H9 (cell line): ENCODE measurements at regions not wholly inside any gene's neighbourhood (a gene's known extent, or its start where the extent isn't known, plus 50 kb on each side); places are given as distances from the start of the nearest gene placed in this dataset.

Experiments used
- DNase-seq: peaks from one replicate; pipeline ENCODE4 v3.0.0-alpha.2; 2017
- H2AFZ ChIP-seq: one replicate; pipeline ENCODE4 v1.6.1; 2013; ENCODE audit warnings: mild to moderate bottlenecking, low read length, control low read depth, moderate library complexity
- H2AK5ac ChIP-seq: 2 replicates; pipeline ENCODE4 v1.6.1; 2013; ENCODE audit warnings: low read length, control low read depth, mixed read lengths; ENCODE audit not compliant: insufficient read length
- H2BK120ac ChIP-seq: one replicate; pipeline ENCODE4 v1.6.1; 2013; ENCODE audit warnings: low read depth, mild to moderate bottlenecking, low read length, control low read depth, inconsistent platforms; ENCODE audit not compliant: poor library complexity, severe bottlenecking
- H2BK12ac ChIP-seq: 2 replicates; pipeline ENCODE4 v1.6.1; 2013; ENCODE audit warnings: low read length, control low read depth, mixed read lengths, low read depth; ENCODE audit not compliant: insufficient read length
- H2BK15ac ChIP-seq: 2 replicates; pipeline ENCODE4 v1.6.1; 2013; ENCODE audit warnings: low read depth, low read length, control low read depth
- H2BK20ac ChIP-seq: one replicate; pipeline ENCODE4 v1.6.1; 2013; ENCODE audit warnings: low read depth, mild to moderate bottlenecking, low read length, control low read depth, inconsistent platforms; ENCODE audit not compliant: poor library complexity, severe bottlenecking
- H2BK5ac ChIP-seq: 2 replicates; pipeline ENCODE4 v1.6.1; 2013; ENCODE audit warnings: low read length, control low read depth, mixed read lengths; ENCODE audit not compliant: insufficient read length
- H3K14ac ChIP-seq: 2 replicates; pipeline ENCODE4 v1.6.1; 2013; ENCODE audit warnings: low read length, control low read depth; ENCODE audit not compliant: insufficient read depth
- H3K18ac ChIP-seq: 2 replicates; pipeline ENCODE4 v1.6.1; 2013; ENCODE audit warnings: low read depth, mild to moderate bottlenecking, mixed read lengths, low read length, control low read depth; ENCODE audit not compliant: insufficient read length
- H3K23ac ChIP-seq: 2 replicates; pipeline ENCODE4 v1.6.1; 2013; ENCODE audit warnings: low read length, control low read depth, mixed read lengths, low read depth; ENCODE audit not compliant: insufficient read length
- H3K23me2 ChIP-seq: 2 replicates; pipeline ENCODE4 v1.6.1; 2013; ENCODE audit warnings: low read depth, mild to moderate bottlenecking, mixed read lengths, low read length, control low read depth; ENCODE audit not compliant: insufficient read length, poor library complexity, severe bottlenecking
- H3K27ac ChIP-seq: 2 replicates; pipeline ENCODE4 v1.5.1; 2013; ENCODE audit warnings: low read length, control low read depth, mixed read lengths, low read depth; ENCODE audit not compliant: insufficient read length
- H3K27me3 ChIP-seq: 2 replicates; pipeline ENCODE4 v1.6.1; 2013; ENCODE audit warnings: low read length, control low read depth, inconsistent platforms; ENCODE audit not compliant: insufficient read depth
- H3K4ac ChIP-seq: 2 replicates; pipeline ENCODE4 v1.6.1; 2013; ENCODE audit warnings: low read depth, mild to moderate bottlenecking, control low read depth, inconsistent platforms, low read length, moderate library complexity
- H3K4me1 ChIP-seq: 2 replicates; pipeline ENCODE4 v1.6.1; 2013; ENCODE audit warnings: low read length, control low read depth, inconsistent platforms; ENCODE audit not compliant: insufficient read depth
- H3K4me2 ChIP-seq: 2 replicates; pipeline ENCODE4 v1.6.1; 2013; ENCODE audit warnings: low read length, control low read depth, mixed read lengths; ENCODE audit not compliant: insufficient read length, insufficient read depth
- H3K56ac ChIP-seq: 2 replicates; pipeline ENCODE4 v1.6.1; 2013; ENCODE audit warnings: low read depth, mild to moderate bottlenecking, mixed read lengths, low read length, control low read depth; ENCODE audit not compliant: insufficient read length
- H3K79me1 ChIP-seq: 2 replicates; pipeline ENCODE4 v1.6.1; 2013; ENCODE audit warnings: low read depth, mild to moderate bottlenecking, moderate library complexity, low read length, control low read depth, inconsistent platforms; ENCODE audit not compliant: insufficient read depth, poor library complexity, severe bottlenecking
- H3K79me2 ChIP-seq: 2 replicates; pipeline ENCODE4 v1.6.1; 2013; ENCODE audit warnings: low read length, control low read depth, inconsistent platforms; ENCODE audit not compliant: insufficient read depth
- H3K9ac ChIP-seq: 2 replicates; pipeline ENCODE4 v1.6.1; 2013; ENCODE audit warnings: low read length, control low read depth, mixed read lengths; ENCODE audit not compliant: insufficient read length; ENCODE audit errors: extremely low read depth
- H3K9me3 ChIP-seq: one replicate; pipeline ENCODE4 v1.6.1; 2013; ENCODE audit warnings: low read depth, low read length, inconsistent platforms; ENCODE audit not compliant: control insufficient read depth
- H3T11ph ChIP-seq: one replicate; pipeline ENCODE4 v1.6.1; 2013; ENCODE audit warnings: mild to moderate bottlenecking, low read length, control low read depth, inconsistent platforms
- H4K20me1 ChIP-seq: one replicate; pipeline ENCODE4 v1.6.1; 2013; ENCODE audit not compliant: control insufficient read depth, insufficient read length, insufficient read depth
- H4K5ac ChIP-seq: 2 replicates; pipeline ENCODE4 v1.6.1; 2013; ENCODE audit warnings: low read depth, mild to moderate bottlenecking, mixed read lengths, low read length, control low read depth; ENCODE audit not compliant: insufficient read length
- H4K8ac ChIP-seq: replicated peaks from 2 replicates; pipeline ENCODE4 v1.6.1; 2013; ENCODE audit warnings: low read length, control low read depth, mixed read lengths, low read depth; ENCODE audit not compliant: insufficient read length
- H4K91ac ChIP-seq: 2 replicates; pipeline ENCODE4 v1.6.1; 2013; ENCODE audit warnings: low read depth, mild to moderate bottlenecking, moderate library complexity, mixed read lengths, low read length, control low read depth; ENCODE audit not compliant: insufficient read length
- H3K27ac Mint-ChIP-seq, 3 experiments: 2 replicates in 2 of 3; 3 replicates in 1 of 3; pipeline ENCODE4 v1.8.0; 2020 to 2021; ENCODE audit warnings: mixed read lengths in 3 of 3, mild to moderate bottlenecking in 1 of 3, moderate library complexity in 1 of 3
- H3K27me3 Mint-ChIP-seq: 2 replicates; pipeline ENCODE4 v1.8.0; 2021; ENCODE audit warnings: low read depth, mild to moderate bottlenecking, moderate library complexity, mixed read lengths
- H3K36me3 Mint-ChIP-seq, 3 experiments: 2 replicates in 2 of 3; 3 replicates in 1 of 3; pipeline ENCODE4 v1.8.0; 2020 to 2021; ENCODE audit warnings: low read depth in 3 of 3, mixed read lengths in 3 of 3; ENCODE audit not compliant: insufficient read depth in 1 of 3
- H3K4me1 Mint-ChIP-seq, 2 experiments: 2 replicates each; pipeline ENCODE4 v1.8.0; 2020; ENCODE audit warnings: mixed read lengths in 2 of 2
- H3K4me3 Mint-ChIP-seq, 2 experiments: 2 replicates in 1 of 2; 3 replicates in 1 of 2; pipeline ENCODE4 v1.8.0; 2020 to 2021; ENCODE audit warnings: mild to moderate bottlenecking in 2 of 2, mixed read lengths in 2 of 2, moderate library complexity in 1 of 2
- H3K9me3 Mint-ChIP-seq, 2 experiments: 2 replicates in 1 of 2; 3 replicates in 1 of 2; pipeline ENCODE4 v1.8.0; 2020; ENCODE audit warnings: mild to moderate bottlenecking in 2 of 2, mixed read lengths in 2 of 2, moderate library complexity in 1 of 2
- WGBS: extraction: QIAGEN DNeasy Blood & Tissue Kit; methylation state at CpG from one replicate; pipeline ENCODE4 v1.1.7; 2013; ENCODE audit warnings: missing lambda C conversion rate, low lambda C conversion rate, mixed read lengths; ENCODE audit not compliant: insufficient read length; ENCODE audit errors: extremely low coverage; 5-methylcytosine and 5-hydroxymethylcytosine counted together
- TF ChIP-seq, protein P1 (sequence below): fragments of 200-600 bp; sonication (generic); conservative IDR thresholded peaks from 3 replicates; pipeline ENCODE4 v1.8.0; 2021; ENCODE audit warnings: antibody characterized with exemption, mild to moderate bottlenecking

DNA sequence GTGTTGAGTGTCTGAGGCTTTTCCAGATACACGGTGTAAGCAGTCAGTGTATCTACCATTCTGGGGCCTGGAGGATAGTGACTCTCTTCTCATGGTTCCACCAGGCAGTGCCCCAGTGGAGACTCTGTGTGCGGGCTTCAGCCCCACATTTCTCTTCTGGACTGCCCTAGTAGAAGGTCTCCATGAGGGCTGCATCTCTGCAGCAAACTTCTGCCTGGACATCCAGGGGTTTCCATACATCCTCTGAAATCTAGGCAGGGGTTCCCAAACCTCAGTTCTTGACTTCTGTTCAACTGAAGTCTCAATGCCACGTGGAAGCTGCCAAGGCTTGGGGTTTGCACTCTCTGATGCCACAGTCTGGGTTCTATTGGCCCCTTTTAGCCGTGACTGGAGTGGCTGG, 256.6 kb upstream of the ITGA1 start:
- Histone ChIP-seq H2AK5ac (no peak overlapping the region), H3K9me3 (no peaks in the 10 kb centered on the region), H3K27ac (no peak overlapping the region), H3K27me3 (no peaks in the 10 kb centered on the region), H2BK15ac (no peak overlapping the region), H3K9ac (no peak overlapping the region), H2BK12ac (no peak overlapping the region), H4K5ac (no peak overlapping the region), H3K56ac (no peak overlapping the region), H2BK5ac (no peak overlapping the region), H3K79me1 (no peaks in the 10 kb centered on the region), H2AFZ (no peak overlapping the region), H3K14ac (no peak overlapping the region), H3K4me1 (no peaks in the 10 kb centered on the region), H3K79me2 (no peaks in the 10 kb centered on the region), H3K18ac (no peak overlapping the region), H4K20me1 (no peaks in the 10 kb centered on the region), H3K4me2 (no peak overlapping the region), H3T11ph (no peak overlapping the region), H2BK120ac (no peak overlapping the region), H3K23ac (no peak overlapping the region), H4K8ac (no peak overlapping the region), H2BK20ac (no peak overlapping the region), H3K4ac (no peak overlapping the region), H3K23me2 (no peaks in the 10 kb centered on the region), H4K91ac (no peak overlapping the region)
- WGBS = no CpG with 5 or more reads among the region's 4 CpGs
- peaks cover 31 to 38% of the 10 kb centered on the region in 2 experiments for H3K9me3 Mint-ChIP-seq
- peaks cover 9 to 22% (median 18%) of the 10 kb centered on the region in 3 experiments; a peak in 6 of 7 replicates for H3K36me3 Mint-ChIP-seq
- H3K27ac Mint-ChIP-seq = no peak overlapping the region
- no peaks in the 10 kb centered on the region for H3K4me1 Mint-ChIP-seq
- no peak overlapping the region for H3K4me3 Mint-ChIP-seq
- no peak for DNase-seq
- TF ChIP-seq, protein P1, sequence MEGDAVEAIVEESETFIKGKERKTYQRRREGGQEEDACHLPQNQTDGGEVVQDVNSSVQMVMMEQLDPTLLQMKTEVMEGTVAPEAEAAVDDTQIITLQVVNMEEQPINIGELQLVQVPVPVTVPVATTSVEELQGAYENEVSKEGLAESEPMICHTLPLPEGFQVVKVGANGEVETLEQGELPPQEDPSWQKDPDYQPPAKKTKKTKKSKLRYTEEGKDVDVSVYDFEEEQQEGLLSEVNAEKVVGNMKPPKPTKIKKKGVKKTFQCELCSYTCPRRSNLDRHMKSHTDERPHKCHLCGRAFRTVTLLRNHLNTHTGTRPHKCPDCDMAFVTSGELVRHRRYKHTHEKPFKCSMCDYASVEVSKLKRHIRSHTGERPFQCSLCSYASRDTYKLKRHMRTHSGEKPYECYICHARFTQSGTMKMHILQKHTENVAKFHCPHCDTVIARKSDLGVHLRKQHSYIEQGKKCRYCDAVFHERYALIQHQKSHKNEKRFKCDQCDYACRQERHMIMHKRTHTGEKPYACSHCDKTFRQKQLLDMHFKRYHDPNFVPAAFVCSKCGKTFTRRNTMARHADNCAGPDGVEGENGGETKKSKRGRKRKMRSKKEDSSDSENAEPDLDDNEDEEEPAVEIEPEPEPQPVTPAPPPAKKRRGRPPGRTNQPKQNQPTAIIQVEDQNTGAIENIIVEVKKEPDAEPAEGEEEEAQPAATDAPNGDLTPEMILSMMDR = no peak
- no peaks in the 10 kb centered on the region for H3K27me3 Mint-ChIP-seq
